LNCaP clone FGC (cell line): ENCODE measurements at regions not wholly inside any gene's neighbourhood (a gene's known extent, or its start where the extent isn't known, plus 50 kb on each side); places are given as distances from the start of the nearest gene placed in this dataset.
"Not testable (repeated sequence)": the region's sequence is repeated elsewhere in the genome, so short reads cannot be mapped to it uniquely, and the experiment has no call there.

Experiments used
- DNase-seq: peaks from one replicate; pipeline ENCODE4 v3.0.0-alpha.2; 2011; ENCODE audit warnings: low read depth
- H3K4me3 ChIP-seq: 2 replicates; pipeline ENCODE4 v1.5.1; 2011; ENCODE audit warnings: mild to moderate bottlenecking, low read depth, low read length, control low read depth
- TF ChIP-seq, protein P1 (sequence below): IDR thresholded peaks from 2 replicates; pipeline ENCODE4 v1.5.1; 2012; ENCODE audit warnings: mild to moderate bottlenecking; ENCODE audit not compliant: control insufficient read depth, insufficient read depth; ENCODE audit errors: extremely low read depth

DNA sequence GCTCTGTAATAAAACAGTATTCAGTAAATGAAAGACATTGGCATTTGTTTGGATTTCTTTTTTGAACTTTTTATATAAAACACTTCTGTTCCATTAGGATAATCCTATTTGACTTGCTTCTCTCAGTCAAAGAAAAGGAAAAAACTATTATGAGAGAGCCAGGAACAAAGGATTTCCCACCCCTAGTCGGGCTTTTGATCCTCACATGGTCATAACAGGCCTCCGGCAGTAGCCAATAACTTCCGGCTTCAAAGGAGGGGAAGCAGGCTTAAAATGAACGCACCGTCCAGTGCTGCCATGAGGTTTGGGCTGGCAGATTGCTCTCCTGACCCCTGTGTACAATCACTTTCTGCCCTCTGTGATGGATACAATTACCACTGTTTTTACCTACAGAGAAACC, 209.3 kb downstream of the ZNF608 start:
- no peak for DNase-seq
- TF ChIP-seq, protein P1, sequence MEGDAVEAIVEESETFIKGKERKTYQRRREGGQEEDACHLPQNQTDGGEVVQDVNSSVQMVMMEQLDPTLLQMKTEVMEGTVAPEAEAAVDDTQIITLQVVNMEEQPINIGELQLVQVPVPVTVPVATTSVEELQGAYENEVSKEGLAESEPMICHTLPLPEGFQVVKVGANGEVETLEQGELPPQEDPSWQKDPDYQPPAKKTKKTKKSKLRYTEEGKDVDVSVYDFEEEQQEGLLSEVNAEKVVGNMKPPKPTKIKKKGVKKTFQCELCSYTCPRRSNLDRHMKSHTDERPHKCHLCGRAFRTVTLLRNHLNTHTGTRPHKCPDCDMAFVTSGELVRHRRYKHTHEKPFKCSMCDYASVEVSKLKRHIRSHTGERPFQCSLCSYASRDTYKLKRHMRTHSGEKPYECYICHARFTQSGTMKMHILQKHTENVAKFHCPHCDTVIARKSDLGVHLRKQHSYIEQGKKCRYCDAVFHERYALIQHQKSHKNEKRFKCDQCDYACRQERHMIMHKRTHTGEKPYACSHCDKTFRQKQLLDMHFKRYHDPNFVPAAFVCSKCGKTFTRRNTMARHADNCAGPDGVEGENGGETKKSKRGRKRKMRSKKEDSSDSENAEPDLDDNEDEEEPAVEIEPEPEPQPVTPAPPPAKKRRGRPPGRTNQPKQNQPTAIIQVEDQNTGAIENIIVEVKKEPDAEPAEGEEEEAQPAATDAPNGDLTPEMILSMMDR = no peak
- H3K4me3 ChIP-seq = no peak overlapping the region

DNA sequence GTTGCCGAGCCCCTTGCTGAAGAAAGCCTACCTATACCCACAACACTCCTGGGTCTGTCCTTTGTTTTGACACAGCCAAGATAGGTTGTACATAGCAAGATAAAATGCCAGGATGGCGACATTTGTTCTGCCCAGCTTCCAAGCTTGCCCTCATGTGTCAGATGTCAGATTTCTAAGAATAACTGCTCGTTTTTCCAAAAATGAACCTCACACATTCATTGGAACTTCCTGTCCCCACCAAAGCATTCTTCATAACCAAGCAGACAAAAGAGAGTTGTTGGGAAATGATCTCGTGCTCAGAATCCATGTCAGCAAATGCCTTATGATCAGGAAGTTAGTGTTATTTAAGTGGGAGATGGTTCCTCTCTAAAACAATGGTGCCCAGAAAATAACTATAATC, 210.1 kb downstream of the ZNF608 start:
- TF ChIP-seq, protein P1 = no peak
- no peak for DNase-seq

DNA sequence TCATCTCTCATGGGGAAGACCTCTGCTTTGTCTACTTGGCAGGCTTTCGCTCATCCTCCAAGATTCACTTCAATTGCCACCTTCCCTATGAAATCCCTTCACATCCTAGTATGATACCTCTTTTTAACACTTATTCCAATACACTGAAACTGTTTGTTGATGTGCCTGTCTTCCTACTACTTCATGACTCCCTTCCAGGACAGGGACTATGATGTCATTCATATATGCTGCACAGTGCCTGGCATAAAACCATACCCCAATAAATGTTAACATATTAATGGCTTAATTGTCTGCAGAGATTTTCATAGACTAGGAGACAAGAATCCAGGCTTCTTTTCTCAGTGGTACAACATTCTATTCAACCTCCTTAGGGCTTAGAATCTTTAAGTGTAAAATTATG, 215.5 kb downstream of the ZNF608 start:
- TF ChIP-seq, protein P1 = no peak
- no peak overlapping the region for H3K4me3 ChIP-seq
- no peak for DNase-seq

More for the DNA sequence above, 210.1 kb downstream of the ZNF608 start:
- no peak overlapping the region for H3K4me3 ChIP-seq

DNA sequence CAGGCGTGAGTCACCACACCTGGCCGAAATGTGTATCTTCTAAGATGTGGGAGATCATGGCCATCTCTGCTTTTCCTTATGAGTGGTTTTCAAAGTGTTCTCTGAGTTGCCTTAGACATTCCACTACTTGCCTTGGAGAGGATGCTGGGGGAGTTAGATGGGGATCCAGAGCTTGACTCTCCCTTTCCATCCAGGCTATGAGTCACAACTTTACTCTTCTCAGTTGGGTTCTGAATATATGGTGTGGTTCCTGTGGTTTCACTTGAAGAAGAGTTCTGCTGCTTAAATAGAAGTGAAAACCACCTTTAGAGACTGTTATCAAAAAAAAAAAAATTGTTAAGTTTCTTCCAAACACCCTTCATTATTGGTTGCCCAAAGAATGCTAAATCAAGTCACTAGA, 217.6 kb downstream of the ZNF608 start:
- DNase-seq = no peak
- no peak overlapping the region for H3K4me3 ChIP-seq
- TF ChIP-seq, protein P1 = no peak

DNA sequence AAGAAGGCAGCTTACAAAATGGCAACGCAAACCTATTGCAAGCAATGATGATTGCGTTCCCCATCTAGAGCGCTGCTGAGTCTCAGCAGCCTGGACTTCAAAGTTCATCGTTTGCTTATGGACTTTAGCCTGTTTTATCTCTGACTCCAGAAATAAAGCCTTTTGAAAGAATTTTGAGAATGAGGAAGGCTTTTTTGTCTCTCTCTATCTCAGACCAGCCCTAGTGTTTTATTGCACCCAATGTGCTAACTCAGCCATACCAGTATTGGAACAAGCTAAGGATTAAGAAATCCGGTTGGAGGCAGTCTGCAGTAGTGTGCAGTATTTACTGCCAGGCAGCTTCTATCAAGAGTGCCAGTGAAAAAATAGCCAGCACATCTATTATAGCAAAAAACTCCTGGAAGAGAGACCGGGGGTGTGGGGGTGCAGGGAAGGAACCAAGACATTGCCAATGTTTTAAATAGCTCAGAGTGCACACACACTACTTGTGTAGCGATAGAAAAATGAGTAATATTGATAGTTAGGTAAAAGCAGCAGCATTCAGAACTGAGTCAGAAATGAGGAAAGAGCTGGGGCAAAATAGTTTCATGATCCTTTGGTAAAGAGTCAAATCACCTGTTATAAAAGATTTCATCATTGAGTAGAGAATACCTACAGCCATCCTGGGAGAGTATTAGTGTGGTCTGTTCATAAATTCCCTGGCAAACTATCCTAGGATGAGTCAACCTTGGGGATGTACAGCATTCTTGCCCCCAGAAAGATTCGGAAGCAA, 219.0 kb downstream of the ZNF608 start:
- DNase-seq = no peak
- H3K4me3 ChIP-seq = no peak overlapping the region
- TF ChIP-seq, protein P1 = no peak

DNA sequence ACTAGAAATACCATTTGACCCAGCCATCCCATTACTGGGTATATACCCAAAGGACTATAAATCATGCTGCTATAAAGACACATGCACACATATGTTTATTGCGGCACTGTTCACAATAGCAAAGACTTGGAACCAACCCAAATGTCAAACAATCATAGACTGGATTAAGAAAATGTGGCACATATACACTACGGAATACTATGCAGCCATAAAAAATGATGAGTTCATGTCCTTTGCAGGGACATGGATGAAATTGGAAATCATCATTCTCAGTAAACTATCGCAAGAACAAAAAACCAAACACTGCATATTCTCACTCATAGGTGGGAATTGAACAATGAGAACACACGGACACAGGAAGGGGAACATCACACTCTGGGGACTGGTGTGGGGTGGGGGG, 220.4 kb downstream of the ZNF608 start:
- DNase-seq, H3K4me3 ChIP-seq: not testable (repeated sequence)

DNA sequence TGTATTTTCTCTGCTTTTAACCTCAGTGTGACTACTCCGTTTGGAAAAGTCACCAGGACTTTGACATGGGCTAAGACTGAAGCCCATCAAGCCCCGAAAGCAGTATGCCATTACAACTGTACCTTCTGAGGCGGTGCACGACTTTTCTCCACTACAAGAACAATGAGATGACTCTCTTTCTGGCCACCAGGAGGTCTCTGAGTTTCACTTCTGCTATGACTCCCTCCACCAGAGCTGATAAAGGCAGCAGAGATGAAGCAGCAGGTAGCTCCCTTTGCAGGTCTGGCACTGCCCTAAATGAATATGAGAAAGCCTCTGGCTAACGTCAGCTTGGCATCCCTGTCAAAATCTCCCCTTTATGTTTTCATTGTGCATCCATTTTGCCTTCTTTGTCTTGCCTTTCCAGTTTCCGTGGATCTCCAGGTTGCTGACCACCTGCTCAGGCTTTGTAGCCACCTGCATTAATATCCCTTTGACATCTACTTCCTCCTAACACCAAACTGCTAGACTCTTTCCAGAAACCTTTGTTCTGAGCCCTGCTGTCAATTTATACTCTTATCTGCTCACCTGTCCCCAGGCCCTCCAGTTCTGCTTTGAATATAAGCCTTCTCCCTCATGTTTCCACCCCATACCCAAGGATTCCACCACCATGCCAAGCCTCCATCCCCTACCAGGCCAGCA, 221.7 kb downstream of the ZNF608 start:
- H3K4me3 ChIP-seq = no peak overlapping the region
- TF ChIP-seq, protein P1 = no peak
- no peak for DNase-seq
